ENCODE measurements at regions not wholly inside any gene's neighbourhood (a gene's known extent, or its start where the extent isn't known, plus 50 kb on each side); places are given as distances from the start of the nearest gene placed in this dataset.

GRCh38 chr5:23014825-23015224, 161.7 kb upstream of the CDH12 start:
- TF ChIP-seq SIN3A (IDR thresholded peaks at IDR 0.05; ENCODE audit: borderline replicate concordance, insufficient read depth, low read length): no peak
- no peak for TF ChIP-seq TAF1 (IDR thresholded peaks at IDR 0.05; ENCODE audit: borderline replicate concordance, insufficient read depth, low read length)

Data from PFSK-1 (cell line).